ENCODE measurements at regions not wholly inside any gene's neighbourhood (a gene's known extent, or its start where the extent isn't known, plus 50 kb on each side); places are given as distances from the start of the nearest gene placed in this dataset.

DNA sequence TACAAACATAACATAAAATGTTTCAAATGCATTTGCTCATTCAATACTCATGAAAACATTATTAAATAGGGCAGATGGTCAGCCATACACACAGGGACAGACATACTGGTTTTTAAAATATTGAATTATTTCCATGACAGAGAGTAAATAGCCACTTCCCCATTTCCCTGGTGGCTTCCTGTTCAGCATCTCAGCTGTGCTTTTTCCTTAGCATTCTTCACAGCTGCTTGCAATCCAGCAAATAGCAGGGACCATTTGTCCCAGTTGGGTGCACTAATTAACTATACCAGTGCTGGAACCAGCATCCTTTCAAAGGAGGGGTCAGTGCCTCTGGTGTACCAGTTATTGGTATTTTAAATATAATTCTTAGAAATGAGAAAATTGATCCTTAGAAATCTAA, 964.7 kb downstream of the RAB28 start:
- TF ChIP-seq, protein P1, sequence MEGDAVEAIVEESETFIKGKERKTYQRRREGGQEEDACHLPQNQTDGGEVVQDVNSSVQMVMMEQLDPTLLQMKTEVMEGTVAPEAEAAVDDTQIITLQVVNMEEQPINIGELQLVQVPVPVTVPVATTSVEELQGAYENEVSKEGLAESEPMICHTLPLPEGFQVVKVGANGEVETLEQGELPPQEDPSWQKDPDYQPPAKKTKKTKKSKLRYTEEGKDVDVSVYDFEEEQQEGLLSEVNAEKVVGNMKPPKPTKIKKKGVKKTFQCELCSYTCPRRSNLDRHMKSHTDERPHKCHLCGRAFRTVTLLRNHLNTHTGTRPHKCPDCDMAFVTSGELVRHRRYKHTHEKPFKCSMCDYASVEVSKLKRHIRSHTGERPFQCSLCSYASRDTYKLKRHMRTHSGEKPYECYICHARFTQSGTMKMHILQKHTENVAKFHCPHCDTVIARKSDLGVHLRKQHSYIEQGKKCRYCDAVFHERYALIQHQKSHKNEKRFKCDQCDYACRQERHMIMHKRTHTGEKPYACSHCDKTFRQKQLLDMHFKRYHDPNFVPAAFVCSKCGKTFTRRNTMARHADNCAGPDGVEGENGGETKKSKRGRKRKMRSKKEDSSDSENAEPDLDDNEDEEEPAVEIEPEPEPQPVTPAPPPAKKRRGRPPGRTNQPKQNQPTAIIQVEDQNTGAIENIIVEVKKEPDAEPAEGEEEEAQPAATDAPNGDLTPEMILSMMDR (optimal IDR thresholded peaks at IDR 0.05 in 1 of 3, IDR thresholded peaks at IDR 0.05 in 1 of 3, conservative IDR thresholded peaks at IDR 0.05 in 1 of 3; ENCODE audit: extremely low read depth in 1 of 3, insufficient read depth in 2 of 3, low read length in 3 of 3) = no peak
- no peak for TF ChIP-seq EZH2 (IDR thresholded peaks at IDR 0.05; ENCODE audit: low read length)

Data from keratinocyte (primary cell).